ENCODE measurements at regions not wholly inside any gene's neighbourhood (a gene's known extent, or its start where the extent isn't known, plus 50 kb on each side); places are given as distances from the start of the nearest gene placed in this dataset.
"Not testable (repeated sequence)": the region's sequence is repeated elsewhere in the genome, so short reads cannot be mapped to it uniquely, and the experiment has no call there.

DNA sequence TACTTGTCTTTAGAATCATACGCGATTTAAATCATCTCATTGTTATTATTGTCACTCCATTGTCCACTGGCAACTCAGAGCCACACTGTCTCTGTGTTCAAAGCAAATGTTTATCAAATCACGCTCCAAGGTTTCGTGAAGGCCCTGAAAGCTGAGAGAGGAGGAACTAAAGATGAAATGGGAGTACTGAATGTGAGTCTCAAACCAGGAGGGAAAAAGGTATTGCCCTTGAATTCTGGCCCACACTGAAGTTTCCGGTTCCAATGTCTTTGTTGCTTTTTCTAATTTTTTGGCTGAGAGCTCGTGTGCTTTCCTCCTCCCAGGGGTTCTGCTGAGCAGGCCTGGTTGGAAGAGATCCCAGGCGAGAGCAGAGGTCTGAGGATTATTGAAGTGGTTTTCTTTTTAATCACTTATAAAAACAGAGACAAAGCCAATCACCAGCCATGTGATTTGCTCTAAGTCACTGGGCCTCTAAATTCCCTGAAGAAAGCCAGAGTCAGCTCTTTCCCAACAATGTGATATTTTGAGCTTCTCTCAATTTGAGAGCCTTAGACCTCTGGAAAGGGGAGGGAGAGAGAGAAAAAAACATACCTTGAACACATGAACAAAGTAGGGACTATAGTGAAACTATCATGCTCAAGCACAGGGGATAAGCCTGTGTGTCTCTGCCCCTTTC, 420.8 kb upstream of the GRAMD2B start:
- no peaks in the 10 kb centered on the region for H3K4me1 Mint-ChIP-seq
- ATAC-seq = no peak
- CTCF ChIA-PET = no interaction called here

DNA sequence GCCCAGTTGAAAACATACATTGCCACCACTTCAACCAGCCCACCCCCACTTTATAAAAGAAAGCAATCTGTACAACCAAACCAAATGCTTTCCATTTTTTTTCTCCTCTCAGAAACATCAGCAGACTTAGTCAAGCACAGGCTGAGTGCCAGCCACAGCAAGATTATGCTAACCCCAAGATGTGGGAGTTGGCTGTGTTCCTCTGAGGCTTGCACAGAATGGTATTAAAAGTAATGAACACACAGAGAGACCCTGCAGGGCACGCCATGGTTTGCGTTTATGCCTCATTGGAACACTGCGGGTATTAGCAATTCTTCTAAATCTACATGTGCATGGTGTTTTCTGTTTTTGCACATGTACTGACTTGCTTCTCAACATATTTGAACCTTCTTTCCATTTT, 419.9 kb upstream of the GRAMD2B start:
- CTCF ChIA-PET = no interaction called here
- Mint-ChIP-seq H3K4me3 (no peak overlapping the region), H3K4me1 (no peaks in the 10 kb centered on the region), H3K9me3 (ENCODE audit: low read depth) (peaks cover 3% of the 10 kb centered on the region), H3K27me3 (no peaks in the 10 kb centered on the region), H3K36me3 (no peaks in the 10 kb centered on the region), H3K27ac (no peak overlapping the region)
- DNase-seq (no peak), ATAC-seq (no peak)

More for the DNA sequence above, 420.8 kb upstream of the GRAMD2B start:
- Mint-ChIP-seq H3K36me3 (no peaks in the 10 kb centered on the region), H3K27me3 (no peaks in the 10 kb centered on the region), H3K27ac (no peak overlapping the region), H3K4me3 (no peak overlapping the region), H3K9me3 (ENCODE audit: low read depth) (peaks cover 3% of the 10 kb centered on the region)
- DNase-seq = no peak

DNA sequence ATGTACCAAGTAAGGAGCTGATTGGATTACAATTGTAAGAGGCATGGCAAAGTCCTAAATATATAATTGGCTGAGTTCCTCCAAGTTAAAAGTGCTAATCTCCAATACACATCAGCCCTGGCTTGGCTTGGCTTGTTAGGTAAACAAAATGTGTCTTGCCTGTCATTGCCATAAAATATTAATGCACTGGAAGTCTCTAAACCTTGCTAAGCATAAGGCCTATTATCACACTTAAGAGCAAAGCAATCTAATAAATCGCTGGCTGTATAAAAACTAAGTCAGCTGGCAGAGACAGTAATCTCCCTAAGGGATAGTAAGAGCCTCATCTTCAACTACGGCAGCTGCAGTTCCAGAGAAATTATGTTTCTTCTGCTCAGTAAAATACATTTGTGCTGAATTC, 418.6 kb upstream of the GRAMD2B start:
- Mint-ChIP-seq H3K9me3 (ENCODE audit: low read depth) (no peaks in the 10 kb centered on the region), H3K27me3 (no peaks in the 10 kb centered on the region), H3K27ac (no peak overlapping the region), H3K36me3 (no peaks in the 10 kb centered on the region), H3K4me1 (no peaks in the 10 kb centered on the region), H3K4me3 (no peak overlapping the region)
- DNase-seq (no peak), ATAC-seq (no peak)
- CTCF ChIA-PET = no interaction called here

DNA sequence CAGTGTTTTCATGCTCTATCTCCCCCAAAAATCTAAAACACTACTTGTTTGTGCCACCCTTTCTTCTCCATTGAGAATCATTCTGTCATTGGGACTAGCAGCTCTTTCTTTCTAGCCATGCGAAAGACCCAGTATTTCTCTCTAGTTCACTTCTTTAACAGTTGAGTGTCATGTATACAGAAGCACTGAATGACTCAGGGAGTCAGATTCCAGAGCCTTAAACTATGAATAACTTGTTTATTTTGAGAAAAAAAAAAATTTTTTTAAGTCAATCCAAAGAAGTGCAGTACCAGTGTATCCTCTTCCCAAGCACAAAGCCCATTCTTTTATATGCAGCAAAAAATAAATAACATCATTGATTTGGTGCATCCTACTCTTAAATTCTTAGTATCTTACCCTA, 415.4 kb upstream of the GRAMD2B start:
- DNase-seq (no peak), ATAC-seq (no peak)
- Mint-ChIP-seq H3K4me3 (no peak overlapping the region), H3K27me3 (no peaks in the 10 kb centered on the region), H3K27ac (no peak overlapping the region), H3K36me3 (no peaks in the 10 kb centered on the region), H3K9me3 (ENCODE audit: low read depth) (peaks cover 2% of the 10 kb centered on the region), H3K4me1 (no peaks in the 10 kb centered on the region)
- CTCF ChIA-PET = no interaction called here

DNA sequence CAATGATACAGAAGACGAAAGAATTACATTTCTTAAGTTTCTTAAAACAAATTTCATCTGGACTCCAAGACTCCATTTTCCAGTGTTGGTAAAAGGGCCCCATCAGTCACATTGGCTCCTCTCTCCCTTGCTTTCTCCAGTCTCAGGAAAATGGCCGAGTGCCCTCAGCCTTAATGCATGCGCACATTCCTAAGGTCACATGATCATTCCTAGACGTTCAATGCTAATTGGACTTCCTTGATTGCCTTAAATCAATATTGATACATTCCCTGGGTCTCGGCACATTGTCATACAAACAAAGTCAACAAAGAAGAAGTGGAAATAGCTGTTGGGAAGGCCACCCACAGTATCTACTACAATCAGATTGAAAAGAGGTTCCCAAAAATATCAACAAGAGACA, 413.6 kb upstream of the GRAMD2B start:
- Mint-ChIP-seq H3K27ac (no peak overlapping the region), H3K9me3 (ENCODE audit: low read depth) (peaks cover 6% of the 10 kb centered on the region), H3K36me3 (no peaks in the 10 kb centered on the region), H3K4me3 (no peak overlapping the region), H3K4me1 (no peaks in the 10 kb centered on the region), H3K27me3 (no peaks in the 10 kb centered on the region)
- no peak for ATAC-seq
- CTCF ChIA-PET = no interaction called here
- no peak for DNase-seq

DNA sequence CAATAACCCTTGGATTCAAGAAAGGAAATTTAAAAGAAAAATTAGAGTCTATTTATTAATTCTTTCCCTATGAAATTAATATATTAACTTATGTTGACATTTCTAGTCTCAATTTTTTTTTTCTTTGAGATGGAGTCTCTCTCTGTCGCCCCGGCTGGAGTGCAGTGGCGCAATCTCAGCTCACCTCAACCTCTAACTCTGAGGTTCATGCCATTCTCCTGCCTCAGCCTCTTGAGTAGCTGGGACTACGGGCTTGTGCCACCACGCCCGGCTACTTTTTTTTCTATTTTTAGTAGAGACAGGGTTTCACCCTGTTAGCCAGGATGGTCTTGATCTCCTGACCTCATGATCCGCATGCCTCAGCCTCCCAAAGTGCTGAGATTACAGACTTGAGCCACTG, 411.7 kb upstream of the GRAMD2B start:
- ATAC-seq; H3K27me3 Mint-ChIP-seq; H3K27ac Mint-ChIP-seq; H3K36me3 Mint-ChIP-seq; CTCF ChIA-PET; H3K4me1 Mint-ChIP-seq; H3K9me3 Mint-ChIP-seq (ENCODE audit: low read depth); H3K4me3 Mint-ChIP-seq; DNase-seq: not testable (repeated sequence)

DNA sequence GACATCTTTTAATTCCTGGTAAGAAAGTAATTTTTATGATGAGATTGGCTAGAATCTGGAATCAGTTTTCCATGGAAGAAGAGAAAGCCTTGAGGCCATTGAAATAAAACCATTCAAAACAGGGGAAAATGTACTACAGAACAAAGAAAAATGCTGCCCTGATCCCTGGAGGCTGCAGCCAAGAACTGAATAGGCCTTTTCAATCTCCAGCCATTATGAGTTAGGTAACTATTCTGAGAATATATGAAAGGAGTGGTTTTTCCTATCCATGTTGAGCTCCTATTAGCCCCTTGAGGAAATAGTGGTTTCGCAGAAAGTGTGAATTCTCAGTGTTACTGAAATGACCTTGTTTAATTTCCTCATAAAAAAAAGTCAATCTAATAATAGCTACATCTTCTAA, 408.5 kb upstream of the GRAMD2B start:
- DNase-seq (no peak), ATAC-seq (no peak)
- Mint-ChIP-seq H3K4me1 (no peaks in the 10 kb centered on the region), H3K27me3 (no peaks in the 10 kb centered on the region), H3K9me3 (ENCODE audit: low read depth) (peaks cover 9% of the 10 kb centered on the region), H3K27ac (no peak overlapping the region), H3K4me3 (no peak overlapping the region), H3K36me3 (no peaks in the 10 kb centered on the region)
- CTCF ChIA-PET = no interaction called here

DNA sequence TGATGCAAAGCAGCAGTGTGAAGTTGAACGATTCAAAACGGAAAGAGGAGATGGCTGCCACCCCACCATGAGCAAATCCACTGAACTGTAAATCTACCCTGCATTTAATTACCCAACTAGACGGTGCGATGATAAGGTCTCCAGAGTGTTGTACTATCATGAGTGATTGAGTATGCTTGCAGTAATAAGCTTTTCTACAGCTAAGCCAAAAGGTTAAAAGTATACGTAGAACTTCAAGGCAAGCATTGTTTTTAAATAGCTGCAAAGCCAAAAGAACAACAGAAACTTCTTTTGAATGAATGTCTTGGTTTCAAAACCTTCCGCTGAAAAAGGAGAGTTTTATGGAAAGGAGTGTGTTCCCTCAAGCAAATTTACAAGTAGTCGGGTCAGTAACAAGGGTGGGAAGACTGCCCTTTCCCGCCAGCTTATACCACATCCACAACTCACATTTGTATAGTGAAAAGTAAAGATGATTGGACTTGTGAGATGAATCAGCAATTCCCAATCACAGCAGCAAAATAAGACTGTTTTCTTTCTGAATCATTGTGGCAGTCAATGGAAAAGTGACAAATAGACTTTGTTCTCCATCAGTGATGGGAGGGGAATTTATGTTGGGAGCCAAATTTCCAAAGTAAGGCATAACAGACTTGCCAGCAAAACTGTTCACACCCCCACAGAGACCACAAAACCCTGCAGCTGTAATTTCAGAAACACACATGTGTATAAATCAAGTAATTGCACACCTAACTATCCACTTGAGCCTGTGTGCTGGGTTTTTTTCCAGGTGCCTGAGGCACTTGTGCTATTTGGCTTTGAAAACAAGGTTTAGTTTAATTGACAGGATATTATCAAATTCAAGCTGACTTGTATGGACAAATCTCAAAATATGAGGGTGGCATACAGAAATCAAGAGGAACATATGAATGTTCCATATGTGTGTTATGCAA, 407.7 kb upstream of the GRAMD2B start:
- DNase-seq = no peak
- H3K27ac Mint-ChIP-seq = no peak overlapping the region
- no peaks in the 10 kb centered on the region for H3K27me3 Mint-ChIP-seq
- no peak for ATAC-seq
- no peaks in the 10 kb centered on the region for H3K36me3 Mint-ChIP-seq
- no peaks in the 10 kb centered on the region for H3K4me1 Mint-ChIP-seq
- no peak overlapping the region for H3K4me3 Mint-ChIP-seq
- CTCF ChIA-PET = no interaction called here
- peaks cover 9% of the 10 kb centered on the region for H3K9me3 Mint-ChIP-seq (ENCODE audit: low read depth)

DNA sequence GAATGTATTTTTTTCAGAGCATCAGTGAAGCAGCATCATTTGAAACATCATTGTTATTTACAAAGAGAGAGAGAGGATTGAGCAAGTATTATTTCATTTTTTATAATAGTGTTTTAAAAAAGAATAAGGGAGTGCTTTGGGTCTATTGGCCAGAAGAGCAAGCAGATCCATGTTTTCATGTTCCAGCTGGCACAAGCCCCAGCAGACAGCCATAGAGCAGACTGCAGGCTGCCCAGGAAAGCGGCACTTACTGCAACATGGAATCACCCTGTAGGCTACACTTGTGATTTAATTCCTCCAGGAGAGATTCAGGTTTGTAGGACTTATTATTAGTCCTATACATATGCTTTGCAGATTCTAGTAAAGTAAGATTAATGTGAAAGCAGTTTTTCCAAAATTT, 407.0 kb upstream of the GRAMD2B start:
- Mint-ChIP-seq H3K27me3 (no peaks in the 10 kb centered on the region), H3K9me3 (ENCODE audit: low read depth) (peaks cover 9% of the 10 kb centered on the region), H3K27ac (no peak overlapping the region), H3K36me3 (no peaks in the 10 kb centered on the region), H3K4me3 (no peak overlapping the region), H3K4me1 (no peaks in the 10 kb centered on the region)
- ATAC-seq (no peak), DNase-seq (no peak)
- CTCF ChIA-PET = no interaction called here

DNA sequence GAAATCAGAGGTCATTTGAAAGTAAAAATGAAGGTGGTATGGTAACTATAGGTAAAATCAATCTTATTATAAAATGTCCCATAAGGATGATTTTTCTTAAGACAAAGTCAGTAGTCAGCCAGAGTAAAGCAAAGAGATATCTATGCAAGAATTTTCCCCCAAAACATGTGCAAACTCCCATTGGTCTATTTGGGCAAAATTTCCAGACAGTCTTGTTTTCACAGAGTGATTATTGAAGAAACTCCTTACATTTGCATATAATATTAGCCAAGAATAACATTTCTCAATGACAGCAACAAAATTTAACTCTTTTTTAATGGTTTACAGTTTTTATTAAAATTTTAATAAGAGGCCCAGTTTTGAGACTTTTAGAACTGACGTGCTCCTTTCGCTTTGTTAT, 406.1 kb upstream of the GRAMD2B start:
- DNase-seq (no peak), ATAC-seq (no peak)
- H3K4me3 Mint-ChIP-seq = no peak overlapping the region
- H3K9me3 Mint-ChIP-seq (ENCODE audit: low read depth) = peaks cover 6% of the 10 kb centered on the region
- CTCF ChIA-PET = no interaction called here
- no peaks in the 10 kb centered on the region for H3K36me3 Mint-ChIP-seq
- H3K27ac Mint-ChIP-seq = no peak overlapping the region
- no peaks in the 10 kb centered on the region for H3K27me3 Mint-ChIP-seq
- H3K4me1 Mint-ChIP-seq = no peaks in the 10 kb centered on the region

DNA sequence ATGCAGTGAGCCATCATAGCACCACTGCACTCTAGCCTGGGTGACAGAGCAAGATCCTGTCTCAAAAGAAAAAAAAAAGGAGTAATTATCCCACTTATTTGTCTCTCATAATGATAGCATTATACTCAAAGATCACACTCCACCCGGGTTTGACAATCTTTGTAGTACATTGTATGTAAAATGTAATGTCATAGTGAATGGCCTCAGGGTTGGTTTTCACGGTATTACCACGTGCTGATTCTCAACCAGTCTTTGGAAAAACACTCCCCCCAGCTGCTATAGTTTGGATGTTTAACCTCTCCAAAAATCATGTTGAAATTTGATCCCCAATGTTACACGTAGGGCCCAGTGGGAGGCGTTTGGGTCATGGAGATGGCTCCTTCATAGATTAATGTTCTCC, 402.4 kb upstream of the GRAMD2B start:
- CTCF ChIA-PET = no interaction called here
- Mint-ChIP-seq H3K4me3 (no peak overlapping the region), H3K27ac (no peak overlapping the region), H3K36me3 (no peaks in the 10 kb centered on the region), H3K4me1 (no peaks in the 10 kb centered on the region), H3K9me3 (ENCODE audit: low read depth) (no peaks in the 10 kb centered on the region), H3K27me3 (no peaks in the 10 kb centered on the region)
- no peak for DNase-seq
- ATAC-seq = no peak

DNA sequence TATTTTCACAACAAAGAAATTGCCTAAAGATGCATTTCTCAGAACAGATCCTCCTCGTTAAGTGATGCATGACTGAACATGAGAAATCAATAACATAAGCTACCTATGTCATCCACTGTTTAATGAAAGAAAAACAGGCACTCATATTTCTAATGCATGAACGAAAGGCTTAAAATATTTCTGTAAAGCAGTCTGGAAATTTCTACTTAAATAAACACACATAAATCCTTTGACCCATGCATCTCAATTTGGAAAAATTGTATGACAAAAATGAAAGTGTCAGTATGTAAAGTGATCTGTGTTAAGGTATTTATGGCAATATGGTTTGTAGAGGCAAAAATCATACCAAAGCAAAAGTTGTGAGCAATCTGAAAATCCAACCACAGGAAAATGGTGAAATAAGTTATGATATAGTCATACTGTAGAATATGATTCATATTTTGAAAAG, 399.2 kb upstream of the GRAMD2B start:
- Mint-ChIP-seq H3K27me3 (no peaks in the 10 kb centered on the region), H3K9me3 (ENCODE audit: low read depth) (peaks cover 6% of the 10 kb centered on the region), H3K36me3 (no peaks in the 10 kb centered on the region), H3K4me1 (no peaks in the 10 kb centered on the region), H3K4me3 (no peak overlapping the region), H3K27ac (no peak overlapping the region)
- ATAC-seq = no peak
- DNase-seq = no peak
- CTCF ChIA-PET = no interaction called here

DNA sequence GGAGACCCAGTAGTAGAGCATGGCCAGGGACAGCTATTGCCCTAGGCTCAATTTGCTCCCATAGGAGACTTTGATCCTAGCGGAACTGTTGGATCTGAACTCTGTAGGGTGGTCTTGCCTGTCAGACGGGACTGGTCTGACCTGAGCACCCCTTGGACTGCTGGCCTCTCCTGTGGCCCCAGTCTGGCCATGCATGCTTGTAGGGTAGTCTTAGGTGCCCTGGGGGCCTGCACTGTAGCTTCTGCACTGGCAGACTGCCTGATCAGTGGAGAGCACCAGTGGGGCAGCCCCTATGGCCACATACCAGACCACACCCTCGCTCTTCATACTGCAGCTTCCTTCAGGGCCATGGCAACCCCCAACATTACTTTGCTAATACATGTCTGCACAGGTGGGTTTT, 396.1 kb upstream of the GRAMD2B start:
- Mint-ChIP-seq H3K27ac (no peak overlapping the region), H3K4me3 (no peak overlapping the region), H3K27me3 (no peaks in the 10 kb centered on the region), H3K9me3 (ENCODE audit: low read depth) (peaks cover 12% of the 10 kb centered on the region), H3K36me3 (no peaks in the 10 kb centered on the region), H3K4me1 (no peaks in the 10 kb centered on the region)
- DNase-seq (no peak), ATAC-seq (no peak)
- CTCF ChIA-PET = no interaction called here

DNA sequence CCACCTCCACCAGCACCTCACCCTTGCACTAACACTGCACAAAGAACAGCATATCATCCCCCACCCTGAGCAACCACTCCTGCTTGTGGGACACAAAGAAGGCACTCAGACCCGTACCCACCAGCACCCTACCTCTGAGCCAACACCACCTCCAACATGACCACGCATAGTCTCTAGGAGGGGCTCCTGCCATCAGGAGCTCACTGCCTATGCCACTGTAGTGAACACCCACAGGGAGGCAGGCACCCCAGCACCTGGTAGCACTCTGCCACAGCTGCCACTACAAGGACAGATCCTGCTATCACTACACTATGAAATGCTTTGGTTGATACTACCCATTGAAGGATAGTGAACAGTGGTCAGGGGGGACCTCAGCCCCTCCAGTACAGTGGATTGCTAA, 395.6 kb upstream of the GRAMD2B start:
- Mint-ChIP-seq H3K27me3 (no peaks in the 10 kb centered on the region), H3K36me3 (no peaks in the 10 kb centered on the region), H3K9me3 (ENCODE audit: low read depth) (peaks cover 12% of the 10 kb centered on the region), H3K27ac (no peak overlapping the region), H3K4me3 (no peak overlapping the region), H3K4me1 (no peaks in the 10 kb centered on the region)
- CTCF ChIA-PET = no interaction called here
- ATAC-seq (no peak), DNase-seq (no peak)

Measured in activated CD8-positive, alpha-beta memory T cell treated with anti-CD3 and anti-CD28 coated beads, Interleukin-2, amount 10 ng/mL, durations not matched to agents 7 days and 5 days (primary cell).